NCI-H2196 (cell line): ENCODE measurements at regions not wholly inside any gene's neighbourhood (a gene's known extent, or its start where the extent isn't known, plus 50 kb on each side); places are given as distances from the start of the nearest gene placed in this dataset.
"Not testable (repeated sequence)": the region's sequence is repeated elsewhere in the genome, so short reads cannot be mapped to it uniquely, and the experiment has no call there.

Experiments used
- DNase-seq: peaks from one replicate; lab custom pipeline; 2025; ENCODE audit not compliant: unreplicated experiment; lab: John Stamatoyannopoulos, UW

DNA sequence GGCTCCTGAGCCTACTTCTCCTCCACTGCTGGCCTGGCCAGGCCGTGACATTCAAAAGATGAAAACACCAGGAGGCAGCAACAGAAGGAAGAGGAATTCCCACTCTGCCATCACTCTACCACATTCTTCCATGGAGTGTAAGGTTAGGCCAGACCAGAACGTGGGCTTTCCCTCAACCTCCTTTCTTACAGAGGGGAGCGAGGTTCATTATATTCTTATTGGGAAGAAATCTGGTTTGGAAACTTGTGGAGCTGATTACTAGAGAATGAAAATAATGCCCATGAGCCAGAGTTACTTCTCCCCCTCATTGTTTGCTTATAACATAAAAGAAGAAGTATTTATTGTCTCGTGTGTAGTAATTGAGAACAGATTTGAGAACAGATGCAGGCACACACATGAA lies 136.3 kb upstream of the BASP1 start:
- no peak for DNase-seq

DNA sequence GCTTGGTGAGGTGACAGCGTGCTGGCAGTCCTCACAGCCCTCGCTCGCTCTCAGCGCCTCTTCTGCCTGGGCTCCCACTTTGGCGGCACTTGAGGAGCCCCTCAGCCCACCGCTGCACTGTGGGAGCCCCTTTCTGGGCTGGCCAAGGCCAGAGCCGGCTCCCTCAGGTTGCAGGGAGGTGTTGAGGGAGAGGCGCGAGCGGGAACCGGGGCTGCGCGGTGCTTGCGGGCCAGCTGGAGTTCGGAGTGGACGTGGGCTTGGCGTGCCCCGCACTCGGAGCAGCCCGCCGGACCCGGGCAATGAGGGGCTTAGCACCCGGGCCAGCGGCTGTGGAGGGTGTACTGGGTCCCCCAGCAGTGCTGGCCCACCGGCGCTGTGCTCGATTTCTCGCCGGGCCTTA lies 134.2 kb upstream of the BASP1 start:
- not testable (repeated sequence) for DNase-seq

DNA sequence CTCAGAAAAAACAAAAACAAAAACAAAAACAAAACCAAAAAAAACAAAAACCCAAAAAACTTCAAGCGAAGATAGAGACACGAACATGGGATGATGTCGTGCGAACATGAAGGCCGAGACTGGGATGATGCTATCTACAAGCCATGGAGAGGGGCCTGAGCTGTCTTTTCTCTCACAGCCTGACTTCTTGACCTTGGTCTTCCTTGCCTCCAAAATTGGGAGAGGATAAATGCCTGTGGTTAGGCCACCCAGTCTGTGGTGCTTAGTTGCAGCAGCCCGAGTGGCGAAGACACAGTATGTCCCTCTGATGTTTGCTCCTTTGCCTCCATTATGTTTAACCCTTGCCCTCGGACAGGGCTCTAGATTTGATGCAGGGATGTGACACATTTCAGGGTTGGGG lies 130.4 kb upstream of the BASP1 start:
- no peak for DNase-seq

DNA sequence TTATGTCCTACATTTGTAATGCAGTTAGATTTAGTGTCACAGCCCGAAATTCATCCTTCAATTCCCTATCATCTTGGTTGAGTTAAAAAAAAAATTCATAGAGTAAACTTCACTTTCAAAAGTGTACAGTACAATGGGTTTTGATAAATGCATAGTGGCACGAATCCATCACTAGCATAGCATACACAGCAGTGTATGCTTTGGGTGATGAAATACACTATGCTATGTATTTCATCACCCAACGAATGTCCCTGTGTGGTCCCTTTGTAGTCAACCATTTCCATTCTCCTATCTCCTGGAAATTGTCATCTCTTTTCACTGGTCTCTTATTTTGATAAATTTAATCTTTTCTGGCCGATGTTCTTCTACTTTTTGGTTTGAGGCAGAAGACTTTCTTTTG lies 129.4 kb upstream of the BASP1 start:
- no peak for DNase-seq

DNA sequence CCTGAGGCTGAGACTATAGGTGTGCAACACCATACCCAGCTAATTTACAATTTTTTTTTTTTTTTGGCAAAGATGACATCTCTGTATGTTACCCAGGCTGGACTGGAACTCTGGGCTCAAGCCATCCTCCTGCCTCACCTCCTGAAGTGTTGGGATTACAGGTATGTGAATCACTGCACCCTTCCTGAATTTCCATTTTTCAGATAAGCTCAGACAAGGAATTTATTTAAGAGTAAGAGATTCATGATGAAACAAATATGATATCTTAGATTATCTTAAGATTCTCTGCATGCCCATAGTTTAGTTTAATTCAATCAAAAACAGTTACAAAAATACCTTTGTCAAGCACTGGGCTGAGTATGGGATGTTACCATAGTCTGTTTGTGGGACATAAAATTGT lies 128.4 kb upstream of the BASP1 start:
- DNase-seq: no peak

DNA sequence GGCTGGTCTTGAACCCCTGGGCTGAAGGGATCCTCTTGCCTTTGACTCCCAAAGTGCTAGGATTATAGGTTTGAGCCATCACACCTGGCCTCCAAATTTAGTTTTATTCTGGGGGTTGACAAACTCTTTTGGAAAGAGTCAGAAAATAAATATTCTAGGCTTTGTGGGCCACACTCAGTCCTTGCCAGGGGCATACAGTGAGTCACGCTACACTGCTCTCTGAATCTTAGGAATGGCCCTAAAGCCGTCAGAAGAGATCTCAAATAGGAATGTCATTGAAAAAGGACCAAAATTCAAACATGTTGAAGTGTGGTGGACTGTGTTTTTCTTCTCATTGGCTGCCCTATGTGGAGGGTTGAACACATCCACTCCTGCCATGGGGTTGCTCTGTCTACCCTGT lies 127.7 kb upstream of the BASP1 start:
- no peak for DNase-seq

DNA sequence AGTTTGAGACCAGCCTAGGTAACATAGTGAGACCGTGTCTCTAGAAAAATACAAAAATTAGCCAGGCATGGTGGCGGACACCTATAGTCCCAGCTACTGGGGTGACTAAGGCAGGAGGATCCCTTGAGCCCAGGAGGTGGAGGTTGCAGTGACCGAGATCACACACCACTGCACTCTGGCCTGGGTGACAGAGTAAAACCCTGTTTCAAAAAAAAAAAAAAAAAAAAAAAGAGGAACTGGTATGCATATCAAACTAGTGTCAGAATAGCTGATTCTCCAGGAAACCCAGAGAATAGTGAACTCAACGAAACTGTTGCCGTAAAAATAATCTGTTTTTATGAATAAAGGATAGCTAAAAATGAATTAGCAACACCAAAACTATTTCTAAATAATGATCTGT lies 126.6 kb upstream of the BASP1 start:
- no peak for DNase-seq

DNA sequence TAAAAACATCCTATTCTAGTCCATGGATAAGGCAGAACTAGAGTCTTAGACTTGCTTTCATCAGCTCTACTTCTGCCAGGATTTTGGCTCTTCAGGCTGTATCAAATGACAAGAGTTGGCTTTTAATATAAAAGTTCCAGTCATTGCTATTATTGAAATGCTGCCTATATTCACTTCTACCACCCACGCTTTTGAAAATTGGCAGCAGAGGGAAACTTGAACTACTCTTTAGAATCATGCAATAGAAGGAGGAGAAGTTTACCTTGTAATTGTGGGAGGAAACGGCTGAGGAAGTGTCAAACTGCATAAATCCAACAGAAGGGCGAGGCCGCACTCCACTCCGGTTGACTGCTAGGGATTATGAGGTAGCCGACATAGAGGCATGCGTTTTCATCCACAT lies 122.6 kb upstream of the BASP1 start:
- DNase-seq: no peak

DNA sequence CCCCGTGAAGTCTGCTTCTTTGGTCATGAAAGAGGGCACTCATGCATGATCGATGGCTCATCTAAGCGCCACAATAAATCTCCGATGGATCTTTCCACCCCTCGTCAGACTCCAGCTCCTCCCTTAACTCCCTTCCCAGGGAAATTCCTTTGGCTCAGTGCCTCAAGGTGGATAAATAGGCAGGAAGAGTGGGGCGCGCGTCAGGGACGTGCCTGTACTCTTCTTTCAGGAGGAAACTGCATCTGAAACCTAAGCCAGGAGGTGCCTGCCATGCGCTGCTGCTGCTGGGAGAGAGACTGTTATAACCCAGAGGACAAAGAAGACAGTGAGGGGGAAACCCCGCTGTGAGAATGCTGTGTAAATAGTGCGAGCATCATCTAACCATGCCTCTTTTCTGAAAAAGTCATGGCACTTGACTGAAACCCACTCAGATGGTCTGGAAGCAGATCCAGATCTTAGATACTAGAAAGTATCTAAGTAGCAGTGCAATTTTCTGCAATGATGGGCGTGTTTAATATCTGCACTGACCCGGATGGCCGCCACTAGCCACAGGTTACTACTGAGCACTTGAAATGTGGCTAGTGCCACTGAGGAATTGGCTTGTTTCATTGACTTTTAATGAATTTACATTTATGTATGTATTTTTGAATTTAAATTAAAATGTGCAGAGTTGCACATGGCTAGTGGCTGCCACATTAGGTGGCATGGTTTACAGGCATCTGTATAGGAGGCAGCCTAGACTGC lies 120.3 kb upstream of the BASP1 start:
- DNase-seq: no peak

DNA sequence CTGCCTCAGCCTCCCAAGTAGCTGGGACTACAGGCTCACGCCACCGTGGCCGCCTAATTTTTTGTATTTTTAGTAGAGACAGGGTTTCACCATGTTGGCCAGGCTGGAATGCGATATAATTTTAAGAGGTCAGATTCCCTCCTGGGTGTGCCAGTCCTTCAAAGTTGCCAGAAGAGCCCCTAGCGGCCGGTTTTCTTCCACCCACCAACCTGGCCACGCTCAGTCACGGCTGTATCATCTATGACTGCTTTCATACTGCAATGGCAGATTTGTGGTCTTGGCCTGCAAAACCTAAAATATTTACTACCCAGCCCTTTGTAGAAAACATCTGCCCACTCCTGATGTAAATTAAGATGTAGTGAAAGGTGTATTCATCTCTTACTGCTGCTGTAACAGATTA lies 117.5 kb upstream of the BASP1 start:
- no peak for DNase-seq

DNA sequence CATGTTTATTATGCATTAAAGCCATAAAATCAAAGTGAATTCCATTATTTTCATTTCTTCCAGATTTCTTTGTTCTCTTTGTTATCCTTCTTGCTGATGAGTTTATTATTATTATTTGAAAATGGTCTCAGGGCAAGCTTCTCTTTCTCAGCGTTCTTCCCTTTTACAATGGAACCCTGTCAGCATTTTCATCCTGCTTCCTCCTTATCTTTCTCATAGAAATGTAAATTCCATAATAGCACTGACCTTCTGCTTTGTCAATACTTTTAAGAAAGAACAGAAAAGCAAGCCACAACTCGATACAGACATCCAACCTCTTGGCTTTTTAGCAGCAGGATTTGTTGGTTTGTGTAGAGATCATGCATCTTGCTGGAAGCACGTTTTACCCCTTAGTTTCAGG lies 114.0 kb upstream of the BASP1 start:
- no peak for DNase-seq

DNA sequence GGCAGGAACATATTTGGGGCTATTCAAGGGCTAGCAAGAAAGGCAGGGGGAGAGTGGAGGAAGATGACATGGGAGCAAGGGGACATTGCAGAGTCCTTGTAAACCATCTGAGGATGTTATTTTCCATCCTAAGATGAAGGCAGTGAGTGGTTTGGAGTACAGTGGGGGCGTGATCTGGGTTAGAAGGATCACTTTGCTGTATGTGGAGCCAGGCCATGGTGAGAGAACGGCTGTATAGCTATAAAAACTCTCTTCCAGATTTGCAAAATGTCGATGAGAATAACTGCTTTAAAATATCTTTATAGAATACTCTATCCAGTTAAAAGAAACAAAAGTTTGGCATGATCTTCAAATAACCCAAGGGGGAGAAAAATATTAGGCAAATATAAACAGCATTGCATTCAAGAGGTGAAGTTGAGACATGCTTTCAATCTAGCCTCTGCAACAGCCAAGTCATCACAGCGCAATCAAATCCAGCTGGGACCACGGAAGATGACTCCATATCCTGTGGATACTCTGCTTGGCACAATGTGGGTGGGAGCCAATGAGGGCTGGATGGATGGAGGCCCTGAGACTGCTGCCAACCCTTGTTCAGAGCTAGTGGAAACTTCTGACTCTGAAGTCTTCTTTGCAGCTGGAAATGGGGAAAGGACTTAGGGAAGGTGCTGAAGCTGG lies 111.5 kb upstream of the BASP1 start:
- DNase-seq: no peak

DNA sequence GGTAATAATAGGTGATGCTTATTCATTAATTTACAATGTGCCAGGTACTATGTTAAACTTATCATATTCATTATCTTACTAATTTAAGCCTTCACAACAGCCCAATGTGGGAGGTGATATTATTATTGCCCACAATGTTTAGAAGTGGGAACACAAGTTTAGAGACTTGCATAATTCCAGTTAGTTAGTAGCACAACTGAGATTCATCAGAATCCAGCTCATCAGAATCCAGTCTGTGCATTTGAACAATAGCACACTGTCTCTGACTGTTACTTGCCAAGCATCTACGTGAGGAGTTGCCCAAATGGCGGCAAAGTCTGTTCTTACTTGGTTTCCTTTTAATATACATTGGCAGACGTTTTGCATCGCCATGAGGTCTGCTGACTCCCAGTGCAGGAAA lies 110.9 kb upstream of the BASP1 start:
- DNase-seq: no peak

DNA sequence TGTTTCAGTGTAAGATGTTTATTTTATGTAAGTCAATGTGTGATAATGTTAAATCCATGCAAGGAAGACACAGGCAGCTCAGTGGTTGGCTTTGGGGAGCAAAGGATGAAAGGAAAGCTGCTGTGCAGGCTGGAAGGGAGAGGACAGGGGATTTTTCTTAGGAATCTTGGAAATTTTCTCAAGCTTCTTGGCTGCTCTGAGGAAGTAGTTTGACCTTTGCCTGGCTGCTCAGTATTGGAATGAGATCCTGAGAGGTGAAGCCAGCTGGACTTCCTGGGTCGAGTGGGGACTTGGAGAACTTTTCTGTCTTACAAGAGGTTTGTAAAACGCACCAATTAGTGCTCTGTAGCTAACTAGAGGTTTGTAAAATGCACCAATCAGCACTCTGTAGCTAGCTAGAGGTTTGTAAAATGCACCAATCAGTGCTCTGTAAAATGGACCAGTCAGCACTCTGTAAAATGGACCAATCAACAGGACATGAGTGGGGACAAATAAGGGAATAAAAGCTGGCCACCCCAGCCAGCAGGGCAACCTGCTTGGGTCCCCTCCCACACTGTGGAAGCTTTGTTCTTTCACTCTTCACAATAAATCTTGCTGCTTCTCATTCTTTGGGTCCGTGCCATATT lies 105.2 kb upstream of the BASP1 start:
- not testable (repeated sequence) for DNase-seq

DNA sequence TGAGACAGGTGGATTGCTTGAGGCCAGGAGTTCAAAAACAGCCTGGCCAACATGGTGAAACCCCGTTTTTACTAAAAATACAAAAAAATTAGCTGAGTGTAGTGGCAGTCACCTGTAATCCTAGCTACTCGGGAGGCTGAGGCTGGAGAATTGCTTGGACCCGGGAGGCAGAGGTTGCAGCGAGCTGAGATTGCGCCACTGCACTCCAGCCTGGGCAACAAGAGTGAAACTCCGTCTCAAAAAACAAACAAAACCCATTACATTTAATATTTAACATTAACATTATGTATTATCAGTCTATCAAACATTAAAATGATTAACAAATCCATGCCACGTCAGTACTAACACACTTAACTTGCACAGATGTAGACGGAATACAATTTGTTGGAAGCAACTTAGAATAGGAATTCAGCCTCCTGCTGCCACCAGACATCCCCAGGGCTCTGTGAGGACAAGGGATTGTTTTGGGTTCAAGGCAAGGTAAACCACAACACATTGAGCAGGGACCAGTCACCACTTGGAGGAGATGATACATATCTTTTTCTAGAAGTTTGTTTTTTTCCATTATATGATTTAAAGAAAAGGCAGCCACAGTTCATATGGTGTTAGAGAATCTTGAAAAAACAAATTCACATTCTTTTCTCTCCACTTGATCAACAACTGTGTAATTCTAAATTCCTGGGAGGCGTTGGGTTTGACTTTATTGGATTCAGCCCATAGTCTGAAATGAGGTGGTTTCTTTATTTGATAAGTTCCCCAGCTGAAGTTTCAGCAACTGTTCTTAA lies 104.1 kb upstream of the BASP1 start:
- no peak for DNase-seq

DNA sequence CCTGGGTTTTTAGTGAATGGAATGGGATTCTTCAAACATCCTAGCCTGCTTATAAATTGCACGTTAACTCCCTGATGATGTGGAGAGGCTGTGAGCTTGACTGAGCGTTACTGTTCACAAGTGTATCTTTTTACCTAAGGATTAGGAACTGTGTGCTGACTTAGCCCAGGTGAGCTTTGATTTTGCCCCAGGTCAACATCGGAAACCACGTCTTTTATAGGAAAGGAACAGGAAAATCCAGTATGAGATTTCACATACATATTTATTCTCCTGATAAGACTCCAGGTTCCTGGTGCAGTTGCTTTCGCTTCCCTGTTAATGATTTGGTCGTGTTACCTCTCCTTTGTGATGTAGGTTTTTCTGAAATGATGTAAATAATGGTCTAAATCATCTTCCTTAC lies 103.2 kb upstream of the BASP1 start:
- no peak for DNase-seq

DNA sequence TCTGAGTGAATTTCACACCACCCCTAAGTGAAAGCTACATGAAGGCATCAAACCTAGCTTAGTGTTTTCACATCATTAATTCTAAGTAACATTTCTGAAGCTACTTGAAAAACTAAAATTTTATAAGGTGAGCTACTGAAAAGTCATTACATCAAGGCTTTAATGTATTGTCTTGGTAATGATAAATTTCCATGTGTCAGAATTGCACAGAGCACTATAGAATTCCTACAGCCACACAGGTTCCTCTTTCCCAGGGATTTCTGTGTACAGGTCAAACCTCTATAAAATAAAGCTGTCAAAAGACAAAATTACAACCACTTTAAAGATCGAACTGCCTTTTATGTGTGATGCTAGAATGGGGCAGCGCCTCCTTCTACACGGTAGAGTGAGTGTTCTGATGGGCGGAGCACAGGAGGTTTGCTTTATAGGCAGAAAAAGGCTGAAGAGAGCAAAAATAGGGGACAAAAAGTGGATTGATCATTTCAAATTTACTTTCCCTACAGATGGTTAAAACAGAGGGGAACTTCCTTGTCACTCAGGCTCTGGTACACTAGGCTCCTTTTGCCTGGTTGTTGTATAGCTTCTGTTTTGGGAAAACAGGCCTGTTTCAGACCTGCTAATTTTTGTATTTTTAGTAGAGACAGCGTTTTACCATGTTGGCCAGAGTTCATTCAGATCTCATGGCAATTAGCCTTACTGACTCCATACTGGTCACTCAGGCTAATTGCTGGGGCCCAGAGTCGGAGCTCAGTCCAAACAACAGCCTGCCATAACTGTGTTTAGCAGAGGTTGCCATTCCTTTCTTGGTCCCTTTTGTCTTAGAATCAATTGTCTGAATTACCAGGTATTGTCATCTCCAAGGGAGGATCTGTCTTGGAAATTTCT lies 102.5 kb upstream of the BASP1 start:
- DNase-seq: no peak

DNA sequence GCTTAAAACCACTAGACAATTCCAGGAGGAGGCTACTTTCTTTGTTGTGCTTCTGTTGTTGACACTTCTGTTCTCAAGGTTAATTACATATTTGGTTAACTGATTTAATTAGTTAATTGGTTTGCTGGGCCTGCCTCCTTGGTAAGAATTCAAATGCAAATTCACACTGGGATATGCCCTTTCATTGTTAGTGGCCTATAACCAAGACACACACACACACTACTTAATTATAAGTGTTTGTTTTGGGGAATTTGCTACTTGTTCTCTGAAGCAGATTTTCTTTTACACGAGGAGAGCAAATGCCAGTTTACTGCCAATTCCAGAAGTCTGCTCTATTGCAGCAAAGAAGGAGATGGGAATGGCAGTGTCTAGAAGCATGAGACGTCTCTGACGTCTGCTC lies 101.6 kb upstream of the BASP1 start:
- no peak for DNase-seq

DNA sequence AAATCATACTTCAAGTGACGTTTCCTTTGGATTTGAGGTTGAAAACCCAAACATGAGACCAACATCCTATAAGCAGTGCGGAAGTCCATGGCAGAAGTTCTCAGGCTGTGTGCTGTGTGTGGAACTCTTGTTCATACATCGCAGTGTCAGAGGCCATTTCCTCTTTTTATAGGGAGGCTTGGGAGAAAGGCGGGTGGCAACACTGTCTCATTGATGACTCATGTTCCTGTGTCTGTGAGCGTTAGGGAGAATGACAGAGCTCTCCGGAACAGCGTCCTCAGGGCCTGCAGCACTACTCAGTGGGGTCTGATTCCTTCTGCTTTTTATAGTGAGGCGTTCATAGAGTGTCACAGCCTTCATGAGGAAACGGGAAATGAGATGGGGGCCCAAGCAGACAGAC lies 98.8 kb upstream of the BASP1 start:
- DNase-seq: no peak

DNA sequence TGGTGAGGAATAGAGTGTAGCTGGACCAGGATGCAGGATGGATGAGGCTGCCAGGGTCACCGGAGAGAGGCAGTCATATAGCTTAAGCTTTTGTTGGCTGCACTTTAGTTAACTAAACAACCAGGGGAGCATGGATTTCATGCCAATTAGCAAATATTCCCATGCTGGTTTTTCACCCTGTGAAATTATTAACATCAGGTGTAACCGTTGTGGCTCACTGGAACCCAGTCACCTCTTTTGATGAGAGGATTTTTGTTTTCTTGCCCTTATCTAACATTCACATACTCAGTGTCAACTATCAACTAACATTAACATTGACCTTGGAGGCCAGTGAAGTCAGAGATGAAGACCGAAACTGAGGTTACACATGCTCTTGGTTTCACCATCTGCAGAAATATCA lies 97.2 kb upstream of the BASP1 start:
- DNase-seq: no peak

DNA sequence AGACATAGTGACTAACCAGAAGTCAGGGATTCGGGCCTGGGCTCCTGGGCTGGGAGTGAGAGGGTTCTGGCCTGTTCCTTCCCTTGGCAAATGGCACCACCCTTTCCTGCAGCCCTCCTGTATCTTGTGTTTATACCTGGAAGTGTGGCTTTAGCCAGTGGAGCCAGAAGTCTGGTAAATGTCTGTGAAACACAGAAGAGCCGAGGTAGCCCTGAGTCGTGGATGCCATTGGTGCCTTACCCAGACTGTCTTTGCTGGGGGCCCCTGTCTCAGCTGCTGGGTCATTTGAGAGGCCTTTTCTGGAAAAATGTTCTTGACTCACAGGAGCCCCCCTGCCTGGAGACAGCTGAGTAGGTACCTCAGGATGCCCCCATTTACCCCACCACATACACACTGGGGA lies 95.7 kb upstream of the BASP1 start:
- no peak for DNase-seq
